ENCODE measurements at regions not wholly inside any gene's neighbourhood (a gene's known extent, or its start where the extent isn't known, plus 50 kb on each side); places are given as distances from the start of the nearest gene placed in this dataset.

DNA sequence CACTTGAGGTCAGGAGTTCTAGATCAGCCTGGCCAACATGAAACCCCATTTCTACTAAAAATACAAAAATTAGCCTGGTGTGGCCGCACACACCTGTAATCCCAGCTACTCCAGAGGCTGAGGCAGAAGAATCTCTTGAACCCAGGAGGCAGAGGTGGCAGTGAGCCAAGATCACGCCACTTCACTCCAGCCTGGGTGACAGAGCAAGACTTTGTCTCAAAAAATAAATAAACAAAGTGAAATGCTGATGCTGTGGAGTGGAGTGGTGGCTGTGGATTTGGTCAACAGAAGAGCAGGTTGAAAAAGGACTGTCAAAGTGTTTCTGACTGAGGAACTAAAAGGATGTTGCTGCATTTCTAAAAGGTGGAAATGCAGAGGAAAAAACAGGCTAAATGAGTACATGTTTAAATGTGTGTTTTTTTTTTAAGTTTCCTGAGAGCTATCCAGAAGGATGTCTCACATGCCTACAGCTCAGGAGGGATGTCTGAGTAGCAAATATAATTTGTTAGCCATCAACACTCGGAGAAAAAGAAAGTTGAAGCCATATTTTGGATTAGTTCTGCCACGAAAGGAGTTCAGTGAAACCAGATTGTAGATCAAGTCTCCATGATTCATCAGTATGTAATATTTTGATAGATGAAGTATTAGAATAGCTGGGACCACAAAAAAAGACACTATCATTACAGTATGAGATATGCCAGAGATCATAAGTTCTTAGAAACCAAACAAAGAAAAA lies 621.1 kb upstream of the ADGRB3 start:
- no peak for DNase-seq (ENCODE audit: low spot score)
- Histone ChIP-seq H3K4me1 (no peaks in the 10 kb centered on the region), H3K27ac (no peak overlapping the region), H3K9me3 (no peaks in the 10 kb centered on the region), H3K27me3 (no peaks in the 10 kb centered on the region), H3K36me3 (no peaks in the 10 kb centered on the region), H3K4me3 (no peak overlapping the region)
- TF ChIP-seq, protein P1, sequence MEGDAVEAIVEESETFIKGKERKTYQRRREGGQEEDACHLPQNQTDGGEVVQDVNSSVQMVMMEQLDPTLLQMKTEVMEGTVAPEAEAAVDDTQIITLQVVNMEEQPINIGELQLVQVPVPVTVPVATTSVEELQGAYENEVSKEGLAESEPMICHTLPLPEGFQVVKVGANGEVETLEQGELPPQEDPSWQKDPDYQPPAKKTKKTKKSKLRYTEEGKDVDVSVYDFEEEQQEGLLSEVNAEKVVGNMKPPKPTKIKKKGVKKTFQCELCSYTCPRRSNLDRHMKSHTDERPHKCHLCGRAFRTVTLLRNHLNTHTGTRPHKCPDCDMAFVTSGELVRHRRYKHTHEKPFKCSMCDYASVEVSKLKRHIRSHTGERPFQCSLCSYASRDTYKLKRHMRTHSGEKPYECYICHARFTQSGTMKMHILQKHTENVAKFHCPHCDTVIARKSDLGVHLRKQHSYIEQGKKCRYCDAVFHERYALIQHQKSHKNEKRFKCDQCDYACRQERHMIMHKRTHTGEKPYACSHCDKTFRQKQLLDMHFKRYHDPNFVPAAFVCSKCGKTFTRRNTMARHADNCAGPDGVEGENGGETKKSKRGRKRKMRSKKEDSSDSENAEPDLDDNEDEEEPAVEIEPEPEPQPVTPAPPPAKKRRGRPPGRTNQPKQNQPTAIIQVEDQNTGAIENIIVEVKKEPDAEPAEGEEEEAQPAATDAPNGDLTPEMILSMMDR (IDR thresholded peaks at IDR 0.05): no peak

DNA sequence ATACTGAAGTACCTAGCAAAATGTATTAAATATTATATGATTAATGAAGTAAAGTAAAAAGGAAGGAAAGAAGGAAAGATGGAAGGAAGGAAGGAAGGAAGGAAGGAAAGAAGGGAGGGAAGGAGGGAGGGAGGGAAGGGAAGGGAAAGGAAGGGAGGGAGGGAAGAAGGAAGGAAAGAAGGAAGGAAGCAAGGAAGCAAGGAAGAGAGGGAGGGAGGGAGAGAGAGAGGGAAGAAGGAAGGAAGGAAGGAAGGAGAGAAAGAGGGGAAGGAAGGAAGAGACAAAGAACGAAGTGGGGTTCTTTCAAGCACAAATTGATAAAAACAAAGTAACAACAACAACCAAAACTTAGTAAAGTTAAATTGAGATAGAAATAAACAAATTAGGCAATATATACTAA lies 622.3 kb upstream of the ADGRB3 start:
- DNase-seq (ENCODE audit: low spot score): no peak
- Histone ChIP-seq H3K36me3 (no peaks in the 10 kb centered on the region), H3K4me1 (no peaks in the 10 kb centered on the region), H3K27me3 (no peaks in the 10 kb centered on the region), H3K27ac (no peak overlapping the region), H3K4me3 (no peak overlapping the region), H3K9me3 (no peaks in the 10 kb centered on the region)
- TF ChIP-seq, protein P1 (IDR thresholded peaks at IDR 0.05): no peak

DNA sequence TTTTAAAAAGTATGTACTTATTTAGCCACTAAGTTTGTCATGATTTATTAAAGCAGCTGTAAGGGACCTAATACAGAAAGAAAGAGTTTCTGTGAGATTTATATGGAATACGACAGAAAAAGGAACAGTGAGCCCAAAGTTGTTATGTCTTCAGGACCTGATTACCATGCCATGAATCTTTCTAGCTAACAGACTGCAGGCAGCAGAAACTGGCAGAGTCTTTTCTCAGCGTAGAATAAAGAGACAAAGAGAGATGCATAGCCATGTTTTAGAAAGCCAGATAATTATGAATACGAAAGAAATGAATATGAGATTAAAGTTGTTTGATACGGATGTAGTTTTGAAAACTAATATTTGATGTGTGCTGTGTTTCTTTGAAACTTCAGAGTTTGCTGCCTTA lies 624.1 kb upstream of the ADGRB3 start:
- Histone ChIP-seq H3K4me1 (no peaks in the 10 kb centered on the region), H3K36me3 (no peaks in the 10 kb centered on the region), H3K9me3 (no peaks in the 10 kb centered on the region), H3K27me3 (no peaks in the 10 kb centered on the region), H3K4me3 (no peak overlapping the region), H3K27ac (no peak overlapping the region)
- TF ChIP-seq, protein P1 (IDR thresholded peaks at IDR 0.05): no peak
- DNase-seq (ENCODE audit: low spot score): no peak

DNA sequence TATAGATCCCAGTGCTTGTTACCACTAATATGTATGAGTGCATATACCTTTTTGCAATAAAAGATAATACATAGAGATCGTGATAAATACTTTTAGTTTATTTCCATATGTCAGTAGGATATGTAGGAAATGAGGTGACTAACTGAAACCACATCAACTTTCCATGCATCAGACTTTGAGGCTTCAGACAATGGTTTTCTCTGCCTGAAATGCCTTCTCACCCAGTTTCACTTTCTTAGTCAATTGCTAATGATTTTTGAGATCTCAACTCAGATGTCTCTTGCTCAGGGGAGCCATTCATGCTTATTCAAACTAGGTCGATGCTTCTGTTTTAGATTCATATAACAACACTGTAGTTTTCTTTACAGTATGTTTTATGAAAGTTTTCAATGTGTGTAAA lies 626.6 kb upstream of the ADGRB3 start:
- no peaks in the 10 kb centered on the region for H3K36me3 ChIP-seq
- no peak for DNase-seq (ENCODE audit: low spot score)
- H3K4me3 ChIP-seq: no peak overlapping the region
- no peaks in the 10 kb centered on the region for H3K27me3 ChIP-seq
- no peak overlapping the region for H3K27ac ChIP-seq
- H3K4me1 ChIP-seq: no peaks in the 10 kb centered on the region
- no peaks in the 10 kb centered on the region for H3K9me3 ChIP-seq
- TF ChIP-seq, protein P1 (IDR thresholded peaks at IDR 0.05): no peak

DNA sequence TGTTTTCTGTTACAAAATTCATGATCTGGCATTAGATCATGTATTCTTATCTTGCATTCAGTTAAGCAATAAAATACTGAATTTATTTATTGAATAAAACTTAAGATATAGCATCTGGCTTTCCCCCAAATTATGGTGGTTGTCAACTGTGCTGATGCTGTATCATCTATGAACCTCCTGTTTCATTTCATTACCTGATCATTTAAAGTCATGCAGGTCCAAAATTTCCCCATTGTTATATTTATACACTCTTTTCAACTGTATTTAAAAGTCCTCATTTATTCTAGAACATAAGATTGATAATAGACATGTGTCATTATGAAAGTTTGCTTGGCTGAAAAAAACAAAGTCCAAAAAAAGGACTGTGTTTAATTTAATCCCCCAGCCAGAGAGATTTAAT lies 627.4 kb upstream of the ADGRB3 start:
- no peaks in the 10 kb centered on the region for H3K27me3 ChIP-seq
- H3K4me1 ChIP-seq: no peaks in the 10 kb centered on the region
- no peaks in the 10 kb centered on the region for H3K9me3 ChIP-seq
- no peak overlapping the region for H3K4me3 ChIP-seq
- no peaks in the 10 kb centered on the region for H3K36me3 ChIP-seq
- TF ChIP-seq, protein P1 (IDR thresholded peaks at IDR 0.05): no peak
- H3K27ac ChIP-seq: no peak overlapping the region
- DNase-seq (ENCODE audit: low spot score): no peak

DNA sequence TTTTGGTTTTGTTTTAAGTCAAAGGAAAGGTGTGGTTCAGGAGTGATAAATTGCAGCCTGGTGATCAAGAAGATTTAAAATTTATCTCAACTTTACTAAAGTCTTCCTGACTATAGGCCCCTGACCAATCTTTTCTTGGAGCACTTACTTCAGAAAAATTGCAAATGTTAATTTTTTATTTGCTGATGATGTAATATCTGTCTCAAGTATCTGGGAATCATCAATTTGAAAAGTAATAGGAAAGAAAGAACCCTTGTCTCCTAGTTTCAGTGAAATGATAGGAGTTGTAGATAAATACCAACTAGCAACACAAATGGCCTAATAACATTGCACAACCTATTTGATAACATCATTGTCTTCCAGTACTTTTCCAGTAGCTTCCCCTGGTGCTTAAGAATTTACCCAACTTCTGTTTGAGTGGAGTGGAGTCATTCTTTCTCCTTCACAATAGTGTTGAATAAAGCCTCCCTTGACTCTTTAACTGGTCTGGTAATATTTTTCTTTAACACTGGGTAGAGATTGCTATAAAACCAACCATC lies 648.3 kb upstream of the ADGRB3 start:
- Histone ChIP-seq H3K36me3 (no peaks in the 10 kb centered on the region), H3K27ac (no peak overlapping the region)
- TF ChIP-seq, protein P1 (IDR thresholded peaks at IDR 0.05): no peak

More for the DNA sequence above, 648.3 kb upstream of the ADGRB3 start:
- H3K4me1 ChIP-seq: no peaks in the 10 kb centered on the region
- H3K9me3 ChIP-seq: no peaks in the 10 kb centered on the region
- H3K27me3 ChIP-seq: no peaks in the 10 kb centered on the region
- no peak overlapping the region for H3K4me3 ChIP-seq
- DNase-seq (ENCODE audit: low spot score): no peak

Measured in right atrium auricular region (tissue), 2 donors.